ENCODE measurements at regions not wholly inside any gene's neighbourhood (a gene's known extent, or its start where the extent isn't known, plus 50 kb on each side); places are given as distances from the start of the nearest gene placed in this dataset.

DNA sequence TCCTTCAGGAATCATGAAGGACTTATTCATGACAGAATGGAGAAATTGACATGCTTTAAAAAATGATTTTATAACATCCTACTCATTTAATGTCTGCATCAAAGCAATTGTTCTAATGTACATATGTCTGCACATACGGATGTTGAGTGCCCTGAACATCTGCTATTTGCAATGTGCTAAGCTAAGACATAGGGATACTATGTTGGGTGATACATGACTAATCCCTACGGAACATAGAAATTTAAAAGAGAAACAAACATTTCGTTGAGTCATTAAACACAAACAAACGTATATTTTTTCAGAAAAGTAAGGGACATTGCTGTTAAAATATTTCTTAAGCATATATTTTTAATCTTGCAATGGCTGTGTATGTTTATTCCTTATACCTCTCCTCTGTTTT is 686.5 kb upstream of the ADAMTS16 start:
- no peak for DNase-seq (ENCODE audit: low spot score)
- no peak for TF ChIP-seq CTCF (IDR thresholded peaks at IDR 0.05; ENCODE audit: extremely low read depth, missing control alignments)

- TF ChIP-seq CTCF (IDR thresholded peaks at IDR 0.05; ENCODE audit: extremely low read depth, missing control alignments): no peak
- DNase-seq (ENCODE audit: low spot score): no peak
These were observed 660.7 kb upstream of the ADAMTS16 start for GRCh38 chr5:4479426-4479825.

- no peak for TF ChIP-seq CTCF (IDR thresholded peaks at IDR 0.05; ENCODE audit: extremely low read depth, missing control alignments)
- no peak for DNase-seq (ENCODE audit: low spot score)
These were observed 659.4 kb upstream of the ADAMTS16 start for GRCh38 chr5:4480528-4481349.

GRCh38 chr5:4487581-4487980 is 652.5 kb upstream of the ADAMTS16 start:
- no peak for TF ChIP-seq CTCF (IDR thresholded peaks at IDR 0.05; ENCODE audit: extremely low read depth, missing control alignments)
- DNase-seq (ENCODE audit: low spot score): no peak

DNA sequence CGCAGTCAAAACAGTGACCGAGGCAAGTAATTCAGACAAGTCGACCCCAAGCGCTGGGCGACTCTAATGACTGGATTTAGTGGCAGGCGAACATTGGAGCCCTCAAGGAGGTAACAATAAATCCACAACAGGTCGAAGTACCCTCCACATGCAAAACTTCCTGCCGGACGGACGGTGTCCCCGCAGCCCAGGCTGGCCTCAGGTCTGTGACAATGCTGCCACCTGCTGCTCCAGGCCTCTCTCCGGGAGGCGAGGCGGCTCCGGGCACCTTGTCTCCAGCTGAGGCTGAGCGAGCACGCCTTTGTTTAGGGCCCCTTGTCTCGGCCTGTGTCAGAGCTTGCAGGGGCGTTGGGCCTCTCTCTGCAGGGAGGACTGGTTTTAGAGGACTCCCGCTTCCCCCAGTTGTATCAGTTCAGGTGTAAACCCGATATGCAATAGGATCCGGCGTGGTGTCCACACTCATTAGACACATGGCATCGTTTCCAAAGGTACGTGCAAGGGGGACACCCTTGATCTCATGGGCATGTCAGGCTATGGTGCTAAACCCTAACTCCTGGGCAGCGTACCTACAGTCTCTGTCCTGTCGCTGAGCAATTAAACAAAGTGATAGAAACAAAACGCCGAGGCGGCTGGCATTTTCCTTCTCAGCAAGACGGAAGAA is 628.0 kb upstream of the ADAMTS16 start:
- no peak for DNase-seq (ENCODE audit: low spot score)
- TF ChIP-seq CTCF (IDR thresholded peaks at IDR 0.05; ENCODE audit: extremely low read depth, missing control alignments): no peak

- TF ChIP-seq CTCF (IDR thresholded peaks at IDR 0.05; ENCODE audit: extremely low read depth, missing control alignments): no peak
- no peak for DNase-seq (ENCODE audit: low spot score)
These were observed 626.7 kb upstream of the ADAMTS16 start for GRCh38 chr5:4513381-4513780.

- no peak for DNase-seq (ENCODE audit: low spot score)
- TF ChIP-seq CTCF (IDR thresholded peaks at IDR 0.05; ENCODE audit: extremely low read depth, missing control alignments): no peak
These were observed 626.0 kb upstream of the ADAMTS16 start for GRCh38 chr5:4514067-4514648.

Measured in GM20000 (cell line).